Stimulated activated CD4-positive, alpha-beta T cell treated with anti-CD3 and anti-CD28 coated beads, Interleukin-12 subunit alpha, Interleukin-12 subunit beta, amount 100 ng/mL, for 24 hours (primary cell): ENCODE measurements at regions not wholly inside any gene's neighbourhood (a gene's known extent, or its start where the extent isn't known, plus 50 kb on each side); places are given as distances from the start of the nearest gene placed in this dataset.
"Not testable (repeated sequence)": the region's sequence is repeated elsewhere in the genome, so short reads cannot be mapped to it uniquely, and the experiment has no call there.

Experiments
- DNase-seq, 2 experiments: peaks; one replicate each; pipeline ENCODE4 v3.0.0-alpha.2; 2020; ENCODE audit warnings: low read depth in 2 of 2

GRCh38 chr6:121760191-121760590 lies 324.7 kb downstream of the GJA1 start:
- no peak for DNase-seq

GRCh38 chr6:121760745-121761144 lies 325.3 kb downstream of the GJA1 start:
- no peak for DNase-seq

GRCh38 chr6:121764493-121764892 lies 329.0 kb downstream of the GJA1 start:
- DNase-seq: no peak

GRCh38 chr6:121765060-121765459 lies 329.6 kb downstream of the GJA1 start:
- no peak for DNase-seq

GRCh38 chr6:121767211-121767610 lies 331.8 kb downstream of the GJA1 start:
- DNase-seq: no peak

GRCh38 chr6:121770943-121771342 lies 335.5 kb downstream of the GJA1 start:
- no peak for DNase-seq

GRCh38 chr6:121771937-121772720 lies 336.7 kb downstream of the GJA1 start:
- no peak for DNase-seq

GRCh38 chr6:121776054-121776453 lies 340.6 kb downstream of the GJA1 start:
- no peak for DNase-seq

GRCh38 chr6:121780325-121781321 lies 345.2 kb downstream of the GJA1 start:
- no peak for DNase-seq

GRCh38 chr6:121791396-121792315 lies 356.2 kb downstream of the GJA1 start:
- DNase-seq: no peak

- DNase-seq: no peak
These were observed 359.2 kb downstream of the GJA1 start for GRCh38 chr6:121794630-121795029.

GRCh38 chr6:121797598-121797997 lies 362.2 kb downstream of the GJA1 start:
- not testable (repeated sequence) for DNase-seq

GRCh38 chr6:121798126-121798525 lies 362.7 kb downstream of the GJA1 start:
- not testable (repeated sequence) for DNase-seq

GRCh38 chr6:121799574-121799973 lies 364.1 kb downstream of the GJA1 start:
- DNase-seq: no peak

- DNase-seq: no peak
These were observed 364.6 kb downstream of the GJA1 start for GRCh38 chr6:121800047-121800446.

- no peak for DNase-seq
These were observed 370.7 kb downstream of the GJA1 start for GRCh38 chr6:121806116-121806515.

- DNase-seq: no peak
These were observed 373.8 kb downstream of the GJA1 start for GRCh38 chr6:121809211-121809610.

GRCh38 chr6:121810158-121811032 lies 374.9 kb downstream of the GJA1 start:
- no peak for DNase-seq

- no peak for DNase-seq
These were observed 375.7 kb downstream of the GJA1 start for GRCh38 chr6:121811106-121811505.

- DNase-seq: no peak
These were observed 380.9 kb downstream of the GJA1 start for GRCh38 chr6:121816361-121816760.
